ENCODE measurements at regions not wholly inside any gene's neighbourhood (a gene's known extent, or its start where the extent isn't known, plus 50 kb on each side); places are given as distances from the start of the nearest gene placed in this dataset.

GRCh38 chr9:87211669-87212068, 264.4 kb upstream of the GAS1 start:
- Histone ChIP-seq H3K36me3 (ENCODE audit: insufficient read depth in 1 of 2, low read depth in 1 of 2) (no peaks in the 10 kb centered on the region), H3K4me3 (no peak overlapping the region), H3K9me3 (no peaks in the 10 kb centered on the region), H3K27ac (no peak overlapping the region), H3K27me3 (ENCODE audit: insufficient read depth in 3 of 3, low read length in 2 of 3) (no peaks in the 10 kb centered on the region), H3K4me1 (no peaks in the 10 kb centered on the region)
- WGBS, 3 donors = 93 to 97% (median 96%) methylated on average over 2 of the region's 2 CpGs
- TF ChIP-seq, protein P1, sequence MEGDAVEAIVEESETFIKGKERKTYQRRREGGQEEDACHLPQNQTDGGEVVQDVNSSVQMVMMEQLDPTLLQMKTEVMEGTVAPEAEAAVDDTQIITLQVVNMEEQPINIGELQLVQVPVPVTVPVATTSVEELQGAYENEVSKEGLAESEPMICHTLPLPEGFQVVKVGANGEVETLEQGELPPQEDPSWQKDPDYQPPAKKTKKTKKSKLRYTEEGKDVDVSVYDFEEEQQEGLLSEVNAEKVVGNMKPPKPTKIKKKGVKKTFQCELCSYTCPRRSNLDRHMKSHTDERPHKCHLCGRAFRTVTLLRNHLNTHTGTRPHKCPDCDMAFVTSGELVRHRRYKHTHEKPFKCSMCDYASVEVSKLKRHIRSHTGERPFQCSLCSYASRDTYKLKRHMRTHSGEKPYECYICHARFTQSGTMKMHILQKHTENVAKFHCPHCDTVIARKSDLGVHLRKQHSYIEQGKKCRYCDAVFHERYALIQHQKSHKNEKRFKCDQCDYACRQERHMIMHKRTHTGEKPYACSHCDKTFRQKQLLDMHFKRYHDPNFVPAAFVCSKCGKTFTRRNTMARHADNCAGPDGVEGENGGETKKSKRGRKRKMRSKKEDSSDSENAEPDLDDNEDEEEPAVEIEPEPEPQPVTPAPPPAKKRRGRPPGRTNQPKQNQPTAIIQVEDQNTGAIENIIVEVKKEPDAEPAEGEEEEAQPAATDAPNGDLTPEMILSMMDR (IDR thresholded peaks at IDR 0.05) = no peak
- no peak for ATAC-seq
- no peak for DNase-seq
- intact Hi-C loops (cut with DNase I) = no loop called here

DNA sequence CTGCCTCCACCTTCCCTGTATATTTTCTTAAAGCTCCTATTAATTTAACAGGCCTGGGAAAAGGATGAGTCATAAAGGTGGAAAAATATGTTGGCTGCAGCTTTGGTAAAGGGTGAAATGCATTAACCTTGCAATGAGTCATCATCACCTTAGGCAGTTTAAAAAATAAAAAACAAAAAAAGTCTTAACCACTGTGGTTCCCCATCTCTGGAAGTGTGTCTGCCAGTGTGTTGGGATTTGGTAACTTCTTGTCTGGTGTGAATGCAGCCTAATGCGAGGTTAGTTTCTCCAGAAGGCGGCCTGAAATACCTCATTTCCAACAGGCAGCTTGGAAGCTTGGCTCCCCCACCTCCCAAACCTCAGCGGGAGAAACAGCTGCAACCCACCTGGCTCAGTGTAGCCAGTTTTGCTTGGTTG, 265.3 kb upstream of the GAS1 start:
- no peak for ATAC-seq
- no peak overlapping the region for H3K27ac ChIP-seq
- DNase-seq = no peak
- intact Hi-C loops (cut with DNase I) = no loop called here
- H3K27me3 ChIP-seq (ENCODE audit: insufficient read depth in 3 of 3, low read length in 2 of 3) = no peaks in the 10 kb centered on the region
- TF ChIP-seq, protein P1 (IDR thresholded peaks at IDR 0.05) = no peak
- 66 to 77% (median 70%) methylated on average over 3 of the region's 3 CpGs for WGBS, 3 donors
- no peaks in the 10 kb centered on the region for H3K36me3 ChIP-seq (ENCODE audit: insufficient read depth in 1 of 2, low read depth in 1 of 2)
- no peaks in the 10 kb centered on the region for H3K9me3 ChIP-seq
- H3K4me3 ChIP-seq = no peak overlapping the region
- no peaks in the 10 kb centered on the region for H3K4me1 ChIP-seq

- TF ChIP-seq, protein P1 (IDR thresholded peaks at IDR 0.05) = no peak
- no peak overlapping the region for H3K4me3 ChIP-seq
- WGBS, 3 donors = 90 to 98% (median 95%) methylated on average over 4 of the region's 4 CpGs
Measured at GRCh38 chr9:87213948-87214347, 266.6 kb upstream of the GAS1 start.

DNA sequence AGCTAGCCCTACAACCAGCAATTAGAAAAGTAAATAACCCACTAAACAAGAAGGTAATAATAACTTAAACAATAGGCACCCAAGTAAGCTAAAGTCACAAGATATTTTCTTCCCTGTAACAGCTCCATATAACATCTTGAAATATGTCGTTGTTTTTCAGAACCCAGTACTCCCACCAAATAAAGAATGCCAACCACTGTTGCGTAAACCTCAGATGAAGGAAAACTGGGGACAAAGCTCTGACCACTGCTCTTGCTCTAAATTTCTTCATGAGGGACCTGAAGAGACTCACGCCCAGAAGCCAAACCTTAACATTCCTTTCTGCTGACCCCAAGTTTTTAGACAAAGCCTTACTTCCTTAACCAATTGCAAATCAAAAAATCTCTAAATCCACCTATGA, 267.7 kb upstream of the GAS1 start:
- no peak for DNase-seq
- Histone ChIP-seq H3K9me3 (no peaks in the 10 kb centered on the region), H3K4me3 (no peak overlapping the region), H3K27ac (no peak overlapping the region), H3K27me3 (ENCODE audit: insufficient read depth in 3 of 3, low read length in 2 of 3) (no peaks in the 10 kb centered on the region), H3K36me3 (ENCODE audit: insufficient read depth in 1 of 2, low read depth in 1 of 2) (no peaks in the 10 kb centered on the region), H3K4me1 (no peaks in the 10 kb centered on the region)
- no peak for ATAC-seq
- intact Hi-C loops (cut with DNase I) = no loop called here
- TF ChIP-seq, protein P1 (IDR thresholded peaks at IDR 0.05) = no peak
- 92 to 94% (median 94%) methylated on average over 3 of the region's 3 CpGs for WGBS, 3 donors

More at GRCh38 chr9:87213948-87214347, 266.6 kb upstream of the GAS1 start:
- no peaks in the 10 kb centered on the region for H3K36me3 ChIP-seq (ENCODE audit: insufficient read depth in 1 of 2, low read depth in 1 of 2)
- no peak overlapping the region for H3K27ac ChIP-seq
- H3K27me3 ChIP-seq (ENCODE audit: insufficient read depth in 3 of 3, low read length in 2 of 3) = no peaks in the 10 kb centered on the region
- H3K4me1 ChIP-seq = no peaks in the 10 kb centered on the region
- no peak for DNase-seq
- no peak for ATAC-seq
- intact Hi-C loops (cut with DNase I) = no loop called here
- no peaks in the 10 kb centered on the region for H3K9me3 ChIP-seq

GRCh38 chr9:87216036-87216435, 268.7 kb upstream of the GAS1 start:
- no peak overlapping the region for H3K4me3 ChIP-seq
- H3K27me3 ChIP-seq (ENCODE audit: insufficient read depth in 3 of 3, low read length in 2 of 3) = no peaks in the 10 kb centered on the region
- ATAC-seq (no peak), DNase-seq (no peak)
- no peak overlapping the region for H3K27ac ChIP-seq
- intact Hi-C loops (cut with DNase I) = no loop called here
- no peaks in the 10 kb centered on the region for H3K9me3 ChIP-seq
- TF ChIP-seq, protein P1 (IDR thresholded peaks at IDR 0.05) = no peak
- WGBS, 3 donors = 53 to 87% (median 60%) methylated on average over 4 of the region's 4 CpGs
- H3K36me3 ChIP-seq (ENCODE audit: insufficient read depth in 1 of 2, low read depth in 1 of 2) = no peaks in the 10 kb centered on the region
- H3K4me1 ChIP-seq = no peaks in the 10 kb centered on the region

All from psoas muscle (tissue), 7 donors.